SH-SY5Y (cell line): ENCODE measurements at regions not wholly inside any gene's neighbourhood (a gene's known extent, or its start where the extent isn't known, plus 50 kb on each side); places are given as distances from the start of the nearest gene placed in this dataset.

Experiments used
- GATA2 ChIP-seq: IDR thresholded peaks from 2 replicates; pipeline ENCODE4 v1.6.1; 2011; ENCODE audit warnings: mild to moderate bottlenecking, low read depth, low read length
- GATA3 ChIP-seq: IDR thresholded peaks from 2 replicates; pipeline ENCODE4 v1.6.1; 2011; ENCODE audit warnings: low read depth, mild to moderate bottlenecking, low read length, moderate library complexity

GRCh38 chr2:146964494-146964893, 880.3 kb upstream of the ACVR2A start:
- TF ChIP-seq GATA2 (no peak), GATA3 (no peak)

GRCh38 chr2:146954544-146954943, 890.3 kb upstream of the ACVR2A start:
- TF ChIP-seq GATA2: no peak
- no peak for TF ChIP-seq GATA3

- no peak for TF ChIP-seq GATA2
- no peak for TF ChIP-seq GATA3
Measured at GRCh38 chr2:146952696-146953095, 892.1 kb upstream of the ACVR2A start.

GRCh38 chr2:146950911-146951310, 893.9 kb upstream of the ACVR2A start:
- TF ChIP-seq GATA2 (no peak), GATA3 (no peak)

GRCh38 chr2:146950361-146950760, 894.5 kb upstream of the ACVR2A start:
- TF ChIP-seq GATA2 (no peak), GATA3 (no peak)

GRCh38 chr2:146949400-146949799, 895.4 kb upstream of the ACVR2A start:
- TF ChIP-seq GATA2 (no peak), GATA3 (no peak)

- TF ChIP-seq GATA3 (no peak), GATA2 (no peak)
Measured at GRCh38 chr2:146944601-146945000, 900.2 kb upstream of the ACVR2A start.

- TF ChIP-seq GATA3: no peak
- no peak for TF ChIP-seq GATA2
Measured at GRCh38 chr2:146939991-146940685, 904.7 kb upstream of the ACVR2A start.

- TF ChIP-seq GATA3 (no peak), GATA2 (no peak)
Measured at GRCh38 chr2:146934921-146935320, 909.9 kb upstream of the ACVR2A start.

GRCh38 chr2:146931109-146931508, 913.7 kb upstream of the ACVR2A start:
- no peak for TF ChIP-seq GATA3
- TF ChIP-seq GATA2: no peak

GRCh38 chr2:146927080-146927711, 917.6 kb upstream of the ACVR2A start:
- no peak for TF ChIP-seq GATA3
- TF ChIP-seq GATA2: no peak

- TF ChIP-seq GATA2: no peak
- TF ChIP-seq GATA3: no peak
Measured at GRCh38 chr2:146918280-146918679, 926.5 kb upstream of the ACVR2A start.

- no peak for TF ChIP-seq GATA2
- TF ChIP-seq GATA3: no peak
Measured at GRCh38 chr2:146917431-146918042, 927.3 kb upstream of the ACVR2A start.

GRCh38 chr2:146916914-146917313, 927.9 kb upstream of the ACVR2A start:
- TF ChIP-seq GATA2: no peak
- TF ChIP-seq GATA3: no peak

- TF ChIP-seq GATA3: no peak
- TF ChIP-seq GATA2: no peak
Measured at GRCh38 chr2:146913476-146913875, 931.4 kb upstream of the ACVR2A start.

GRCh38 chr2:146912536-146912935, 932.3 kb upstream of the ACVR2A start:
- TF ChIP-seq GATA2 (no peak), GATA3 (no peak)
